ENCODE measurements at regions not wholly inside any gene's neighbourhood (a gene's known extent, or its start where the extent isn't known, plus 50 kb on each side); places are given as distances from the start of the nearest gene placed in this dataset.

DNA sequence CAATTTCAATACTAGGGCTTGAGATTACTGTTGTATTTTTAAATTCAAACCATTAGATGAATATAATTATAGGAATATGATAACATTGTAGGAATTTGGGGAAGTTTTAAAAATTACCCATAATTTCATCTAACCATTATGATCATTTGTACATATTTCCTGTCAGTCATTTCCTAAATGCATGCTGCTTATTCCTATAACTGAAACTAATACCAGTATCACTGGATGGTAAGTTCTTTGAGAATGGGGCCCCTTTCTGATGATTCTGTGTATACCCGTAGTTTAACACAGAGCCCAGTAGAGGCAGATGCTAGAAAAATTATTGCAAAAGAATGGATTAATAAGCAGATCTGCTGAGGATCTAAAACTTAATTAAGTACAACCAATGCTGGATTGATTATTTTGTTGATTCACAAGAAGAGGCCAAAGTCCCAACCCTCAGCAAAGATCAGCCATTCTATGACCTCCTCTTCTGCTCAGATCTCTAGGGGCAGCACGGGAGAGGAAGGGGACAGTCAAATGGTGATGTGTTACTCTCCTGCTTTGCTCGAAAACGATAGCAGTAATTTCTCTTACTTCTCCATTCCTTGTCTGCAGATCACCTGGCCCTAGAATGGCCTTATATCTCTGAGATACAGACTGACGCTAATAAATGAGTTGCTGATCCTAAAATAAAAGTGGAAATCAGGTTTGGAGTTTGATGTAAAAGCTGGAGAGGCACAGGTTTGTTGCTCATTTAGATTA lies 69.5 kb upstream of the PELI1 start:
- TF ChIP-seq, protein P1, sequence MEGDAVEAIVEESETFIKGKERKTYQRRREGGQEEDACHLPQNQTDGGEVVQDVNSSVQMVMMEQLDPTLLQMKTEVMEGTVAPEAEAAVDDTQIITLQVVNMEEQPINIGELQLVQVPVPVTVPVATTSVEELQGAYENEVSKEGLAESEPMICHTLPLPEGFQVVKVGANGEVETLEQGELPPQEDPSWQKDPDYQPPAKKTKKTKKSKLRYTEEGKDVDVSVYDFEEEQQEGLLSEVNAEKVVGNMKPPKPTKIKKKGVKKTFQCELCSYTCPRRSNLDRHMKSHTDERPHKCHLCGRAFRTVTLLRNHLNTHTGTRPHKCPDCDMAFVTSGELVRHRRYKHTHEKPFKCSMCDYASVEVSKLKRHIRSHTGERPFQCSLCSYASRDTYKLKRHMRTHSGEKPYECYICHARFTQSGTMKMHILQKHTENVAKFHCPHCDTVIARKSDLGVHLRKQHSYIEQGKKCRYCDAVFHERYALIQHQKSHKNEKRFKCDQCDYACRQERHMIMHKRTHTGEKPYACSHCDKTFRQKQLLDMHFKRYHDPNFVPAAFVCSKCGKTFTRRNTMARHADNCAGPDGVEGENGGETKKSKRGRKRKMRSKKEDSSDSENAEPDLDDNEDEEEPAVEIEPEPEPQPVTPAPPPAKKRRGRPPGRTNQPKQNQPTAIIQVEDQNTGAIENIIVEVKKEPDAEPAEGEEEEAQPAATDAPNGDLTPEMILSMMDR (IDR thresholded peaks at IDR 0.05) = no peak
- TF ChIP-seq POLR2A (IDR thresholded peaks at IDR 0.05) = no peak
